Sigmoid colon (tissue), 6 donors: ENCODE measurements at regions not wholly inside any gene's neighbourhood (a gene's known extent, or its start where the extent isn't known, plus 50 kb on each side); places are given as distances from the start of the nearest gene placed in this dataset.

ENCODE experiments used
- DNase-seq: peaks from one replicate; pipeline ENCODE4 v3.0.0-alpha.2; 2019
- H3K27ac ChIP-seq, 4 donors: fragments of 200-600 bp; sonication (generic); one replicate each; pipeline ENCODE4 v1.5.1; 2016 to 2019; ENCODE audit warnings: mild to moderate bottlenecking in 1 of 4
- H3K27me3 ChIP-seq, 3 donors: fragments of 200-600 bp; sonication (generic); one replicate each; pipeline ENCODE4 v1.5.1; 2019; ENCODE audit warnings: mild to moderate bottlenecking in 1 of 3
- H3K36me3 ChIP-seq, 4 donors: fragments of 200-600 bp; sonication (generic); one replicate each; pipeline ENCODE4 v1.5.1; 2016 to 2019
- H3K4me1 ChIP-seq, 4 donors: fragments of 200-600 bp; sonication (generic); one replicate each; pipeline ENCODE4 v1.5.1; 2017 to 2019
- H3K4me3 ChIP-seq, 4 donors: fragments of 200-600 bp; sonication (generic); one replicate each; pipeline ENCODE4 v1.5.1; 2017 to 2019; ENCODE audit warnings: mild to moderate bottlenecking in 2 of 4, moderate library complexity in 1 of 4
- H3K9me3 ChIP-seq, 4 donors: fragments of 200-600 bp in 3 of 4; sonication (generic) in 3 of 4; one replicate each; pipeline versions ENCODE4 v1.5.1 to v1.6.1; 2013 to 2019
- EP300 ChIP-seq, 4 donors: sonication (generic); formaldehyde crosslinking; IDR thresholded peaks; one replicate each; pipeline ENCODE4 v1.6.1; 2017; ENCODE audit warnings: antibody characterized with exemption in 4 of 4
- POLR2A ChIP-seq, 2 donors: fragments of 450-650 bp; IDR thresholded peaks; one replicate each; pipeline ENCODE4 v1.6.1; 2016; ENCODE audit warnings: antibody characterized with exemption in 2 of 2, mild to moderate bottlenecking in 2 of 2, moderate library complexity in 2 of 2
- POLR2AphosphoS5 ChIP-seq, 4 donors: sonication (generic); formaldehyde crosslinking; IDR thresholded peaks; one replicate each; pipeline ENCODE4 v1.6.1; 2017; ENCODE audit warnings: antibody characterized with exemption in 4 of 4
- WGBS, 2 donors: extraction: QIAGEN DNeasy Blood & Tissue Kit; methylation state at CpG; one replicate each; pipeline ENCODE4 v1.1.7; 2013; 5-methylcytosine and 5-hydroxymethylcytosine counted together
- intact Hi-C: fragments of 100-400 bp; cut with DNase I; formaldehyde crosslinking; loops from one replicate; pipeline ENCODE4 v1.15.1; 2023
- TF ChIP-seq, protein P1 (sequence below), 4 experiments: fragments of 450-650 bp in 3 of 4; fragments of 200-600 bp in 1 of 4; IDR thresholded peaks; one replicate each; pipeline ENCODE4 v1.5.1; 2016 to 2019; ENCODE audit warnings: antibody characterized with exemption in 4 of 4, mild to moderate bottlenecking in 3 of 4, moderate library complexity in 2 of 4
- donor health status: healthy with polysubstance abuse.
- donor health status: healthy.

DNA sequence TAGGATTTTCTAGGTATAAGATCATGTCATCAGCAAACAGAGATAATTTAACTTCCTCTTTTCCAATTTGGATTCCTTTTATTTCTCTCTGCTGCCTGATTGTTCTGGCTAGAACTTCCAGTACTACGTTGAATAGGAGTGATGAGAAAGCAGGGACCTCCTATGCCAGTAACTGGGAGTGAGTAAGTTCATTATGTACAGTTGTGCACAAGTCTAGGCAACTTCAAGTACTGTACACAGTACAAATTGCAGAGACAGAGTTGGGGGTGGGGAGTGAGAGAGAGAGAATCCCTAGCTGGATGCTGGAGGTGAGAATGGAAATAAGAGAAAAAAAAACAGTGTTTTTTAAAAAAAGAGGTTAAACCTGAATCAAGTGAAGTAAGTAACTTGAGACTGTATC, 210.2 kb downstream of the MMUT start:
- intact Hi-C loops: no loop called here
- Histone ChIP-seq H3K9me3 (no peaks in the 10 kb centered on the region), H3K4me1 (no peaks in the 10 kb centered on the region), H3K27ac (no peak overlapping the region), H3K36me3 (no peaks in the 10 kb centered on the region), H3K27me3 (no peaks in the 10 kb centered on the region), H3K4me3 (no peak overlapping the region)
- WGBS, 2 donors: 21 to 59% methylated on average over 1 of the region's 1 CpG
- TF ChIP-seq, protein P1, sequence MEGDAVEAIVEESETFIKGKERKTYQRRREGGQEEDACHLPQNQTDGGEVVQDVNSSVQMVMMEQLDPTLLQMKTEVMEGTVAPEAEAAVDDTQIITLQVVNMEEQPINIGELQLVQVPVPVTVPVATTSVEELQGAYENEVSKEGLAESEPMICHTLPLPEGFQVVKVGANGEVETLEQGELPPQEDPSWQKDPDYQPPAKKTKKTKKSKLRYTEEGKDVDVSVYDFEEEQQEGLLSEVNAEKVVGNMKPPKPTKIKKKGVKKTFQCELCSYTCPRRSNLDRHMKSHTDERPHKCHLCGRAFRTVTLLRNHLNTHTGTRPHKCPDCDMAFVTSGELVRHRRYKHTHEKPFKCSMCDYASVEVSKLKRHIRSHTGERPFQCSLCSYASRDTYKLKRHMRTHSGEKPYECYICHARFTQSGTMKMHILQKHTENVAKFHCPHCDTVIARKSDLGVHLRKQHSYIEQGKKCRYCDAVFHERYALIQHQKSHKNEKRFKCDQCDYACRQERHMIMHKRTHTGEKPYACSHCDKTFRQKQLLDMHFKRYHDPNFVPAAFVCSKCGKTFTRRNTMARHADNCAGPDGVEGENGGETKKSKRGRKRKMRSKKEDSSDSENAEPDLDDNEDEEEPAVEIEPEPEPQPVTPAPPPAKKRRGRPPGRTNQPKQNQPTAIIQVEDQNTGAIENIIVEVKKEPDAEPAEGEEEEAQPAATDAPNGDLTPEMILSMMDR (IDR thresholded peaks at IDR 0.05): no peak
- TF ChIP-seq POLR2A (IDR thresholded peaks at IDR 0.05) (no peak), EP300 (IDR thresholded peaks at IDR 0.05) (no peak), POLR2AphosphoS5 (IDR thresholded peaks at IDR 0.05) (no peak)
- DNase-seq: no peak

DNA sequence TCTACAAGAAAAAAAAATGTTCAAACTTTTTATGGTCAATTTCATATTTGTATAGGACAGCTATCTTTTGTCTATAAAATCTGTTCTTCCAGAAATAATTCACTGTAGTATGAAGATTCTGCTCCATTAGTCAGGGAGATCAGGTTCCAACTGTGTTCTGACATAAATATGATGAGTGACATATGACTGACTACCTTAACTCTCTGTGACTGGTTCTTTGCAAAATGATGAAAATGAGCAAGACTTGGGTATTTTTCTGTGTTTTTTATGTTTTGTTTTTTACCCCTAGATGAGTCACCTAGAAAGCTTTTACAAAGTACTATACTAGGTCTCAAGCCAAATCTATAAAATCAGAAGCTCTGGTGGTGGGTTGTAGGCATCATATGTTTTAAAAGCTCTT, 229.6 kb downstream of the MMUT start:
- Histone ChIP-seq H3K9me3 (no peaks in the 10 kb centered on the region), H3K4me3 (no peak overlapping the region), H3K4me1 (peaks cover 0 to 3% (median 0%) of the 10 kb centered on the region in 4 donors), H3K27ac (no peak overlapping the region), H3K27me3 (no peaks in the 10 kb centered on the region), H3K36me3 (no peaks in the 10 kb centered on the region)
- no peak for DNase-seq
- intact Hi-C loops: no loop called here
- TF ChIP-seq POLR2AphosphoS5 (IDR thresholded peaks at IDR 0.05): no peak
- no peak for TF ChIP-seq POLR2A (IDR thresholded peaks at IDR 0.05)
- no peak for TF ChIP-seq EP300 (IDR thresholded peaks at IDR 0.05)

DNA sequence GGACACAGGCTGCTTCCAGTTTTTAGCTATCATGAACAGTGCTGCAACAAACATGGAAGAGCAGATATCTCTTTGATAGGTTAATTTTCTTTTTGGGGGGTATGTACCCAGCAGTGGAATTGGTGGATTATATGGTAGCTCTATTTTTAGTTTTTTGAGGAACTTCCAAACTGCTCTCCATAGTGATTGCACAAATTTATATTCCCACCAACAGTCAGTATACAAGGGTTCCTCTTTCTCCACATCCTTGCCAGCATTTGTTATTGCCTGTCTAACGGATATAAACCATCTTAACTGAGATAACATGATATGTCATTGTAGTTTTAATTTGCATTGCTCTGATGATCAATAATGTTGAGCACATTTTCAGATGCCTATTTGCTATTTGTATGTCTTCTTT, 237.6 kb downstream of the MMUT start:
- H3K4me1 ChIP-seq: no peaks in the 10 kb centered on the region
- WGBS, 2 donors: 61 to 72% methylated on average over 1 of the region's 1 CpG
- H3K9me3 ChIP-seq: no peaks in the 10 kb centered on the region
- H3K36me3 ChIP-seq: no peaks in the 10 kb centered on the region
- DNase-seq: no peak
- H3K4me3 ChIP-seq: no peak overlapping the region
- TF ChIP-seq, protein P1 (IDR thresholded peaks at IDR 0.05): no peak
- TF ChIP-seq EP300 (IDR thresholded peaks at IDR 0.05) (no peak), POLR2AphosphoS5 (IDR thresholded peaks at IDR 0.05) (no peak), POLR2A (IDR thresholded peaks at IDR 0.05) (no peak)
- no peak overlapping the region for H3K27ac ChIP-seq
- intact Hi-C loops: no loop called here
- H3K27me3 ChIP-seq: no peaks in the 10 kb centered on the region

DNA sequence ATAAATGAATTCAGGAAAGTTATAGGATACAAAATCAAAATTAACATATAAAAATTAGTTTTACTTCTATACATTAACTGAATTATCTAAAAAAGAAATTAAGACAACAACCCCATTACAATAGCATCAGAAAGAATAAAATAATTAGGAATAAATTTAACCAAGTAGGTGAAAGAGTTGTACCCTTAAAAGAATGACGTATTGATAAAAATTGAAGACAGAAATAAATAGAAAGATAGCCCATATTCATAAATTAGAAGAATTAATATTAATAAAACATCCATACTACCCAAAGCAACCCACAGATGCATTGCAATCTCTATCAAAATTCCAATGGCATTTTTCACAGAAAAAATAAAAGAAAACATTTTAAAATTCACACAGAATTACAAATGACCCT, 242.8 kb downstream of the MMUT start:
- no peak for DNase-seq
- Histone ChIP-seq H3K36me3 (no peaks in the 10 kb centered on the region), H3K9me3 (no peaks in the 10 kb centered on the region), H3K4me1 (no peaks in the 10 kb centered on the region), H3K27me3 (no peaks in the 10 kb centered on the region), H3K27ac (no peak overlapping the region), H3K4me3 (no peak overlapping the region)
- 86 to 93% methylated on average over 1 of the region's 1 CpG for WGBS, 2 donors
- TF ChIP-seq, protein P1 (IDR thresholded peaks at IDR 0.05): no peak
- intact Hi-C loops: no loop called here

DNA sequence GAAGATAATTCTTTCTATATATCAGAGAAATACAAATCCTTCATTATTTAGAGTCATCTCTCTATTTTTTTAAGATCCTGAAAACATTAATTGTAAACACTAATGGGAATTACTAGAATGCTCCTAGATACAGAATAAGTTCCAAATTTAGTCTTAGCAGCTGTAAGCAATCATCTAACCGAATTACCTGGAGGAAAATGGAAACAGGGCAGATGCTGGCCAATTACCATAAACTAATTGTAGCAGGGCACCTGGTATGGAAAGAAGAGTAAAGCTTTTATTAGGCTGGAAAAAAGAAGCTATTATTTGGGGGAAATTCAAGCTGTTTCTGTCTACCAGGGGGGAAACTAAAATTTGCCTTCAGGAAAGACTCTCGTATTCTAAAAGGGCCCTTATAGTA, 257.5 kb downstream of the MMUT start:
- DNase-seq: no peak
- Histone ChIP-seq H3K9me3 (no peaks in the 10 kb centered on the region), H3K27me3 (no peaks in the 10 kb centered on the region), H3K4me3 (no peak overlapping the region), H3K27ac (no peak overlapping the region), H3K4me1 (no peaks in the 10 kb centered on the region), H3K36me3 (no peaks in the 10 kb centered on the region)
- WGBS, 2 donors: 83 to 85% methylated on average over 2 of the region's 2 CpGs
- intact Hi-C loops: no loop called here
- TF ChIP-seq POLR2AphosphoS5 (IDR thresholded peaks at IDR 0.05) (no peak), EP300 (IDR thresholded peaks at IDR 0.05) (no peak), POLR2A (IDR thresholded peaks at IDR 0.05) (no peak)
- TF ChIP-seq, protein P1 (IDR thresholded peaks at IDR 0.05): no peak
